B cell (primary cell): ENCODE measurements at regions not wholly inside any gene's neighbourhood (a gene's known extent, or its start where the extent isn't known, plus 50 kb on each side); places are given as distances from the start of the nearest gene placed in this dataset.

Experiments used
- CTCF ChIP-seq: fragments of 200-600 bp; IDR thresholded peaks from one replicate; pipeline ENCODE4 v1.8.0; 2022; ENCODE audit warnings: antibody characterized with exemption, mild to moderate bottlenecking
- EZH2 ChIP-seq: IDR thresholded peaks from 2 replicates; pipeline ENCODE4 v1.6.1; 2012; ENCODE audit warnings: borderline replicate concordance, low read depth, mild to moderate bottlenecking, moderate library complexity, low read length; ENCODE audit not compliant: insufficient read depth, poor library complexity, severe bottlenecking

GRCh38 chr15:30827625-30828303 is 76.0 kb upstream of the FAN1 start:
- TF ChIP-seq CTCF: no peak
- no peak for TF ChIP-seq EZH2
